ENCODE measurements at regions not wholly inside any gene's neighbourhood (a gene's known extent, or its start where the extent isn't known, plus 50 kb on each side); places are given as distances from the start of the nearest gene placed in this dataset.

GRCh38 chr7:91811236-91811635 is 69.3 kb downstream of the MTERF1 start:
- no peak for DNase-seq
- in situ Hi-C loops (cut with HindIII; ENCODE audit: low pct_ligation_motif_present, low pct_unique_long_range_greater_than_20kb, low sequenced_read_pairs), result no loop called here

DNA sequence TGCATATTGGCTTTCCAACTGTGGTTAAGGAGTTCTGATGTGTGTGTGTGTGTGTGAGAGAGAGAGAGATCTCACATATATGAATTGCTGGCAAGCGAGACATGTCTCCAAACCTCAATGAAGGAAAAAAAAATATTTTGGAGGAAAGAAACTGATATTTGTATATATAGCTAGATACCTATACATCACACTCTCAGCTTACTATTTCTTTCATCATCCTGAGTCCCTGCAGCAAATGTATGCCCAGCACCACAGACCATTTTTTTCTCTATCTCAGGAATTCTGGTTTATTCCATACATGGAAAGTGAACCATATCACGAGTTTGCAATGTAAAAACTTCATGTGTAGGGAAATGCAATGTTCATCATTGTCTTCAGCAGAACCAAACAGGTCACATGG is 68.9 kb downstream of the MTERF1 start:
- DNase-seq, result no peak
- in situ Hi-C loops (cut with HindIII; ENCODE audit: low pct_ligation_motif_present, low pct_unique_long_range_greater_than_20kb, low sequenced_read_pairs), result no loop called here

GRCh38 chr7:91812388-91812787 is 68.1 kb downstream of the MTERF1 start:
- in situ Hi-C loops (cut with HindIII; ENCODE audit: low pct_ligation_motif_present, low pct_unique_long_range_greater_than_20kb, low sequenced_read_pairs), result no loop called here
- no peak for DNase-seq

DNA sequence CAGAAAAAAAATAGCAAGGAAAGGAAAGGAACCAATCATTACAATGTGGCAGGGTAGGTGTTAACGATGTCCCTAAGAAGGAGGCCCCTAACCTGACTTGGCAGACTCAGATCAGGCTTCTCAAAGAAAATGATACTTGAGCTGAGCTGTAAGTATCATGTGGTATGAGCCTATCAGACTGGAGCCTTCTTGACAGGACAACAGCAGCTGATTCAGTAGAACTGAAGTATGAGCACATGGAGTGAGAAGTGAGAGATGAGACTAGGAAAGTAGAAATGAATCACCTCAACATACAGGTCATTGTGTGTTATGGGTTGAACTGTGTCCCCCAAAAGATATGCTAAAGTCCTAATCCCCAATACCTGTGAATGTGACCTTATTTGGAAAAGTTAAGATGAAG is 66.3 kb downstream of the MTERF1 start:
- in situ Hi-C loops (cut with HindIII; ENCODE audit: low pct_ligation_motif_present, low pct_unique_long_range_greater_than_20kb, low sequenced_read_pairs), result no loop called here
- no peak for DNase-seq
